ENCODE measurements at regions not wholly inside any gene's neighbourhood (a gene's known extent, or its start where the extent isn't known, plus 50 kb on each side); places are given as distances from the start of the nearest gene placed in this dataset.
A peak's percentile ranks its signal among the peaks of the same experiment; 100 is the strongest.

- DNase-seq (ENCODE audit: low read depth), result peak; percentile 13
- no peak overlapping the region for H3K4me3 ChIP-seq (ENCODE audit: low read depth, low read length)
- TF ChIP-seq CTCF (IDR thresholded peaks at IDR 0.05; ENCODE audit: insufficient read depth, low read depth, low read length), result no peak
Measured at GRCh38 chr12:29907461-29907860, 123.7 kb upstream of the TMTC1 start.

- TF ChIP-seq CTCF (IDR thresholded peaks at IDR 0.05; ENCODE audit: insufficient read depth, low read depth, low read length), result no peak
- DNase-seq (ENCODE audit: low read depth), result no peak
- no peak overlapping the region for H3K4me3 ChIP-seq (ENCODE audit: low read depth, low read length)
Measured at GRCh38 chr12:29902043-29902442, 118.3 kb upstream of the TMTC1 start.

GRCh38 chr12:29901585-29901984 lies 117.8 kb upstream of the TMTC1 start:
- H3K4me3 ChIP-seq (ENCODE audit: low read depth, low read length), result no peak overlapping the region
- DNase-seq (ENCODE audit: low read depth), result no peak
- TF ChIP-seq CTCF (IDR thresholded peaks at IDR 0.05; ENCODE audit: insufficient read depth, low read depth, low read length), result peak; percentile 10

DNA sequence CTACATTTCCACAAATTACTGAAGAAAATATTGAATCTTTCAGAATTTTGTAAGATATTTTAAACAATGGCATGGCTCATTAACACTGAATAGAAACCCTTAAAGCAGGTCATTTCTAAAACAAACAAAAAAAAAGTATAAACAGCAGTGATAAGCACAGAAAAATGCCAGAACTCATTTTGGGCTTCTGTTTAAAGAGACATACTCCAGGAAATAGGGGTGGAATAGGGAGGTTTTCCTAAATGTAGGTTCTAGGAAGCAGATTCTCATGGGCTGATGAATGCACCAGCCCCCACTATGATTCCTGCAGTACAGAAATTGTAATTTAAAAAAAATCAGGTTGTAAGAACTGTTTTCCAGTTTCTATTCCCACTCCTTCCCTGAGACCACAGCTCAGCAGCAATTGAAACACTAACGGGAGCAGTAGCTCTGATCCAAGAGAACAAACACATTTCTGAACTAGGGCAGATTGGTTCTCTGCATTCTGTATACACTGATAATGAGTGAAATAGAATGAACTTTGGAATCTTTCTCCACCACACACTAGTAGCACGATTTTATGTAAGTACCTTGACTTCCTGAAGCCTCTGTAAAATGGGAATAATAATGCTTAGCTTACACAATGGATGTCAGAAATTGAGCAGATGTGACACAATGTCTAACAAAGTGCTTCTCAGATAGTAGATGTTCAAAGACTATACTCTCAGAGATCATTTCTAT lies 115.6 kb upstream of the TMTC1 start:
- no peak for DNase-seq (ENCODE audit: low read depth)
- H3K4me3 ChIP-seq (ENCODE audit: low read depth, low read length), result no peak overlapping the region
- no peak for TF ChIP-seq CTCF (IDR thresholded peaks at IDR 0.05; ENCODE audit: insufficient read depth, low read depth, low read length)

GRCh38 chr12:29895966-29896365 lies 112.2 kb upstream of the TMTC1 start:
- no peak for DNase-seq (ENCODE audit: low read depth)
- H3K4me3 ChIP-seq (ENCODE audit: low read depth, low read length), result no peak overlapping the region
- no peak for TF ChIP-seq CTCF (IDR thresholded peaks at IDR 0.05; ENCODE audit: insufficient read depth, low read depth, low read length)

DNA sequence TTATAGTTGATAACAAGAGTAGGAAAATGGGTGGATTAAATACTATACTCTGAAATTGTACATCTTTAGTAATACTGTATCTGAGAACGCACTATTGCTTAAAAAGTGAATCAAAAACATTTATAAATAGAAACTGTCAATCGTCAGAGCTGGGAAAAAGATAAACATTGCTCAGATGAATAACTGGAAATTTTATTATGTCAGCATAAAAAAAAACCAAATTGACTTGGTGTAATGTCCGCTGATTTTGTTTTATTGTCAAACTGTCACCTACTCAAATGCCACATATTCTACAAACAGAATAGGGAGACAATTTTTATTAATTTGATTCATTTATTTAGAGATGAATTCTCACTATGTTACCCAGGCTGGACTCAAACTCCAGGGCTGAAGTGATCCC lies 109.3 kb upstream of the TMTC1 start:
- TF ChIP-seq CTCF (IDR thresholded peaks at IDR 0.05; ENCODE audit: insufficient read depth, low read depth, low read length), result no peak
- no peak overlapping the region for H3K4me3 ChIP-seq (ENCODE audit: low read depth, low read length)
- DNase-seq (ENCODE audit: low read depth), result no peak

DNA sequence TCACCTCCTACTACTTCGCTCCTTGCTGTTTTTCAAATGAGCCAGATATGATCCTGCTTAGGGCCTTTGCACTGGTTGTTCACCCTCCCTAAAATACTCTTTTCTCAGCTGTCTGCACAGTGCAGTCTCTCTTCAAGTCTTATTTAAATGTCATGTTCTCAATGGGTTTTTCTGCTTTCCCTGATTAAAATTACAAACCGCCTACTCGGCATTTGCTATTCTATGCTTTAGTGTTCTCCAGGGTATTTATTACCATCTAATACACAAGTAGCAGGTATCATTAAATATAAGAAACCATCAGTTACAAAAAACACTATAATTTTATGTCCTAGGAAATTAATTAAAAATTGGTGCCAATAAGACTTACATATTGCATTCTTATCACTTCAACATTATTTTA lies 108.0 kb upstream of the TMTC1 start:
- TF ChIP-seq CTCF (IDR thresholded peaks at IDR 0.05; ENCODE audit: insufficient read depth, low read depth, low read length), result no peak
- DNase-seq (ENCODE audit: low read depth), result no peak
- no peak overlapping the region for H3K4me3 ChIP-seq (ENCODE audit: low read depth, low read length)
